GM06990 (cell line): ENCODE measurements at regions not wholly inside any gene's neighbourhood (a gene's known extent, or its start where the extent isn't known, plus 50 kb on each side); places are given as distances from the start of the nearest gene placed in this dataset.

ENCODE experiments used
- DNase-seq: peaks from one replicate; pipeline ENCODE4 v3.0.0-alpha.2; 2011; ENCODE audit not compliant: insufficient read length; ENCODE audit errors: extremely low read depth
- H3K27me3 ChIP-seq: replicated peaks from 2 replicates; pipeline ENCODE4 v1.6.0; 2011; ENCODE audit warnings: low read length; ENCODE audit not compliant: control insufficient read depth, insufficient read depth
- H3K36me3 ChIP-seq: 2 replicates; pipeline ENCODE4 v1.5.1; 2011; ENCODE audit warnings: low read length; ENCODE audit not compliant: control insufficient read depth, insufficient read depth
- H3K4me3 ChIP-seq: replicated peaks from 2 replicates; pipeline ENCODE4 v1.5.1; 2011; ENCODE audit warnings: low read depth, mild to moderate bottlenecking, control low read depth, low read length
- CTCF ChIP-seq: IDR thresholded peaks from 2 replicates; pipeline ENCODE4 v1.5.1; 2011; ENCODE audit warnings: low read length, control low read depth, mild to moderate bottlenecking, inconsistent platforms; ENCODE audit not compliant: insufficient read depth, poor library complexity, severe bottlenecking

GRCh38 chrX:98523521-98523920, 1639.8 kb downstream of the RPA4 start:
- no peak overlapping the region for H3K4me3 ChIP-seq
- no peak for TF ChIP-seq CTCF
- no peaks in the 10 kb centered on the region for H3K27me3 ChIP-seq
- no peaks in the 10 kb centered on the region for H3K36me3 ChIP-seq
- DNase-seq = no peak

- no peak for TF ChIP-seq CTCF
- Histone ChIP-seq H3K27me3 (no peaks in the 10 kb centered on the region), H3K36me3 (no peaks in the 10 kb centered on the region), H3K4me3 (no peak overlapping the region)
- no peak for DNase-seq
Measured at GRCh38 chrX:98548519-98548918, 1664.8 kb downstream of the RPA4 start.

GRCh38 chrX:98568795-98569194, 1685.1 kb downstream of the RPA4 start:
- TF ChIP-seq CTCF = no peak
- no peak for DNase-seq
- Histone ChIP-seq H3K27me3 (no peaks in the 10 kb centered on the region), H3K4me3 (no peak overlapping the region), H3K36me3 (no peaks in the 10 kb centered on the region)

GRCh38 chrX:98605941-98606340, 1722.2 kb downstream of the RPA4 start:
- Histone ChIP-seq H3K27me3 (no peaks in the 10 kb centered on the region), H3K36me3 (no peaks in the 10 kb centered on the region), H3K4me3 (no peak overlapping the region)
- DNase-seq = no peak
- TF ChIP-seq CTCF = no peak

GRCh38 chrX:98607739-98608138, 1724.0 kb downstream of the RPA4 start:
- TF ChIP-seq CTCF = no peak
- no peaks in the 10 kb centered on the region for H3K36me3 ChIP-seq
- H3K27me3 ChIP-seq = no peaks in the 10 kb centered on the region
- H3K4me3 ChIP-seq = no peak overlapping the region
- DNase-seq = no peak

GRCh38 chrX:98627645-98628044, 1743.9 kb downstream of the RPA4 start:
- Histone ChIP-seq H3K4me3 (no peak overlapping the region), H3K36me3 (no peaks in the 10 kb centered on the region), H3K27me3 (no peaks in the 10 kb centered on the region)
- no peak for DNase-seq
- no peak for TF ChIP-seq CTCF
